Neural progenitor cell (in vitro differentiated cells): ENCODE measurements at regions not wholly inside any gene's neighbourhood (a gene's known extent, or its start where the extent isn't known, plus 50 kb on each side); places are given as distances from the start of the nearest gene placed in this dataset.

Experiments used
- DNase-seq: peaks from one replicate; pipeline ENCODE4 v3.0.0-alpha.2; 2016; ENCODE audit warnings: low spot score
- H2AFZ ChIP-seq: fragments of 200-600 bp; sonication (generic); replicated peaks from 2 replicates; pipeline ENCODE4 v1.6.1; 2016; ENCODE audit warnings: antibody characterized with exemption
- H3F3A ChIP-seq: fragments of 200-600 bp; sonication (generic); 2 replicates; pipeline ENCODE4 v1.6.1; 2016; ENCODE audit warnings: antibody characterized with exemption, low read depth
- H3K27ac ChIP-seq: fragments of 200-600 bp; sonication (generic); 2 replicates; pipeline ENCODE4 v1.5.1; 2016; ENCODE audit warnings: mild to moderate bottlenecking
- H3K27me3 ChIP-seq: fragments of 200-600 bp; sonication (generic); 2 replicates; pipeline ENCODE4 v1.6.1; 2016; ENCODE audit warnings: mild to moderate bottlenecking, moderate library complexity
- H3K36me3 ChIP-seq: fragments of 200-600 bp; sonication (generic); 2 replicates; pipeline ENCODE4 v1.5.1; 2016
- H3K4me1 ChIP-seq: fragments of 200-600 bp; sonication (generic); 2 replicates; pipeline ENCODE4 v1.6.1; 2016; ENCODE audit warnings: mixed run types
- H3K4me2 ChIP-seq: fragments of 200-600 bp; sonication (generic); 2 replicates; pipeline ENCODE4 v1.6.1; 2016
- H3K4me3 ChIP-seq: fragments of 200-600 bp; sonication (generic); 2 replicates; pipeline ENCODE4 v1.5.1; 2016
- H3K79me2 ChIP-seq: fragments of 200-600 bp; sonication (generic); 2 replicates; pipeline ENCODE4 v1.6.1; 2016; ENCODE audit warnings: low read depth
- H3K9ac ChIP-seq: fragments of 200-600 bp; sonication (generic); 2 replicates; pipeline ENCODE4 v1.6.1; 2016
- H3K9me3 ChIP-seq: fragments of 200-600 bp; sonication (generic); 2 replicates; pipeline ENCODE4 v1.5.1; 2016; ENCODE audit warnings: low read depth
- H4K20me1 ChIP-seq: fragments of 200-600 bp; sonication (generic); 2 replicates; pipeline ENCODE4 v1.6.1; 2016; ENCODE audit warnings: low read depth
- H3K27ac Mint-ChIP-seq: 3 replicates; pipeline ENCODE4 v1.8.0; 2021; ENCODE audit warnings: mixed read lengths
- H3K27me3 Mint-ChIP-seq: 2 replicates; pipeline ENCODE4 v1.8.0; 2022; ENCODE audit warnings: low read depth, mild to moderate bottlenecking, inconsistent platforms, moderate library complexity, mixed read lengths; ENCODE audit not compliant: insufficient read depth
- H3K36me3 Mint-ChIP-seq: 3 replicates; pipeline ENCODE4 v1.8.0; 2021; ENCODE audit warnings: mixed read lengths
- H3K4me1 Mint-ChIP-seq: 3 replicates; pipeline ENCODE4 v1.8.0; 2021; ENCODE audit warnings: mixed read lengths
- H3K4me3 Mint-ChIP-seq: 3 replicates; pipeline ENCODE4 v1.8.0; 2021; ENCODE audit warnings: mild to moderate bottlenecking, moderate library complexity, mixed read lengths
- H3K9me3 Mint-ChIP-seq: 3 replicates; pipeline ENCODE4 v1.8.0; 2020; ENCODE audit warnings: mixed read lengths
- CTCF ChIP-seq: fragments of 200-600 bp; sonication (generic); IDR thresholded peaks from 2 replicates; pipeline ENCODE4 v1.5.1; 2017; ENCODE audit warnings: antibody characterized with exemption, mild to moderate bottlenecking
- EZH2 ChIP-seq: fragments of 200-600 bp; sonication (generic); IDR thresholded peaks from 2 replicates; pipeline ENCODE4 v1.6.1; 2017; ENCODE audit warnings: antibody characterized with exemption, mild to moderate bottlenecking, moderate library complexity
- EZH2phosphoT487 ChIP-seq: fragments of 200-600 bp; sonication (generic); IDR thresholded peaks from 2 replicates; pipeline ENCODE4 v1.6.1; 2017; ENCODE audit warnings: antibody characterized with exemption

- no peaks in the 10 kb centered on the region for H3K27me3 ChIP-seq
- no peaks in the 10 kb centered on the region for H4K20me1 ChIP-seq
- H3K9me3 ChIP-seq, result no peaks in the 10 kb centered on the region
- Mint-ChIP-seq H3K27ac (no peak overlapping the region), H3K4me1 (no peaks in the 10 kb centered on the region), H3K9me3 (no peaks in the 10 kb centered on the region), H3K4me3 (no peak overlapping the region), H3K36me3 (no peaks in the 10 kb centered on the region), H3K27me3 (no peaks in the 10 kb centered on the region)
- H2AFZ ChIP-seq, result no peak overlapping the region
- no peaks in the 10 kb centered on the region for H3K79me2 ChIP-seq
- DNase-seq, result no peak
- H3K4me3 ChIP-seq, result no peak overlapping the region
- H3K4me1 ChIP-seq, result no peaks in the 10 kb centered on the region
- no peak overlapping the region for H3K27ac ChIP-seq
- no peak overlapping the region for H3K9ac ChIP-seq
- H3K4me2 ChIP-seq, result no peak overlapping the region
- TF ChIP-seq EZH2phosphoT487 (no peak), CTCF (no peak), EZH2 (no peak)
- no peaks in the 10 kb centered on the region for H3K36me3 ChIP-seq
- no peaks in the 10 kb centered on the region for H3F3A ChIP-seq
These were observed 683.5 kb downstream of the RPL10L start for GRCh38 chr14:45968037-45968436.

- no peak overlapping the region for H3K27ac ChIP-seq
- H3K9ac ChIP-seq, result no peak overlapping the region
- Mint-ChIP-seq H3K4me3 (no peak overlapping the region), H3K36me3 (no peaks in the 10 kb centered on the region), H3K27ac (no peak overlapping the region), H3K27me3 (no peaks in the 10 kb centered on the region), H3K4me1 (no peaks in the 10 kb centered on the region), H3K9me3 (no peaks in the 10 kb centered on the region)
- no peaks in the 10 kb centered on the region for H3F3A ChIP-seq
- no peak overlapping the region for H3K4me3 ChIP-seq
- no peak overlapping the region for H3K4me2 ChIP-seq
- no peak overlapping the region for H2AFZ ChIP-seq
- no peaks in the 10 kb centered on the region for H3K79me2 ChIP-seq
- no peaks in the 10 kb centered on the region for H3K4me1 ChIP-seq
- no peaks in the 10 kb centered on the region for H4K20me1 ChIP-seq
- no peak for DNase-seq
- no peaks in the 10 kb centered on the region for H3K36me3 ChIP-seq
- H3K27me3 ChIP-seq, result no peaks in the 10 kb centered on the region
- no peaks in the 10 kb centered on the region for H3K9me3 ChIP-seq
- TF ChIP-seq CTCF (no peak), EZH2phosphoT487 (no peak), EZH2 (no peak)
These were observed 696.5 kb upstream of the MIS18BP1 start for GRCh38 chr14:45949479-45949878.

- Mint-ChIP-seq H3K4me1 (no peaks in the 10 kb centered on the region), H3K4me3 (no peak overlapping the region), H3K27ac (no peak overlapping the region), H3K9me3 (no peaks in the 10 kb centered on the region), H3K27me3 (no peaks in the 10 kb centered on the region), H3K36me3 (no peaks in the 10 kb centered on the region)
- Histone ChIP-seq H3F3A (no peaks in the 10 kb centered on the region), H3K79me2 (no peaks in the 10 kb centered on the region), H2AFZ (no peak overlapping the region), H3K9me3 (no peaks in the 10 kb centered on the region), H3K4me2 (no peak overlapping the region), H3K27me3 (no peaks in the 10 kb centered on the region), H3K36me3 (no peaks in the 10 kb centered on the region), H3K27ac (no peak overlapping the region), H4K20me1 (no peaks in the 10 kb centered on the region), H3K4me3 (no peak overlapping the region), H3K9ac (no peak overlapping the region), H3K4me1 (no peaks in the 10 kb centered on the region)
- DNase-seq, result no peak
- no peak for TF ChIP-seq EZH2
- no peak for TF ChIP-seq CTCF
These were observed 694.8 kb upstream of the MIS18BP1 start for GRCh38 chr14:45947830-45948229.

- H3K4me1 Mint-ChIP-seq, result no peaks in the 10 kb centered on the region
- DNase-seq, result no peak
- Histone ChIP-seq H4K20me1 (no peaks in the 10 kb centered on the region), H3K4me2 (no peak overlapping the region), H2AFZ (no peak overlapping the region), H3K4me1 (no peaks in the 10 kb centered on the region), H3K9me3 (no peaks in the 10 kb centered on the region), H3K4me3 (no peak overlapping the region), H3F3A (no peaks in the 10 kb centered on the region), H3K79me2 (no peaks in the 10 kb centered on the region), H3K27me3 (no peaks in the 10 kb centered on the region), H3K27ac (no peak overlapping the region), H3K36me3 (no peaks in the 10 kb centered on the region), H3K9ac (no peak overlapping the region)
- no peak overlapping the region for H3K27ac Mint-ChIP-seq
- no peaks in the 10 kb centered on the region for H3K9me3 Mint-ChIP-seq
- no peaks in the 10 kb centered on the region for H3K27me3 Mint-ChIP-seq
- H3K4me3 Mint-ChIP-seq, result no peak overlapping the region
- H3K36me3 Mint-ChIP-seq, result no peaks in the 10 kb centered on the region
- TF ChIP-seq EZH2, result no peak
- no peak for TF ChIP-seq CTCF
- no peak for TF ChIP-seq EZH2phosphoT487
These were observed 693.2 kb upstream of the MIS18BP1 start for GRCh38 chr14:45946251-45946650.
